Muscle layer of duodenum (tissue), 2 donors: ENCODE measurements at regions not wholly inside any gene's neighbourhood (a gene's known extent, or its start where the extent isn't known, plus 50 kb on each side); places are given as distances from the start of the nearest gene placed in this dataset.
"Not testable (repeated sequence)": the region's sequence is repeated elsewhere in the genome, so short reads cannot be mapped to it uniquely, and the experiment has no call there.

Experiments used
- H3K27ac ChIP-seq: one replicate; pipeline ENCODE4 v1.7.0; 2013; ENCODE audit warnings: mild to moderate bottlenecking, low read length
- H3K27me3 ChIP-seq: one replicate; pipeline ENCODE4 v1.7.0; 2013; ENCODE audit warnings: low read depth, mild to moderate bottlenecking, control low read depth, low read length
- H3K36me3 ChIP-seq, 2 donors: one replicate each; pipeline ENCODE4 v1.7.0; 2013; ENCODE audit warnings: low read length in 2 of 2, control low read depth in 1 of 2, mild to moderate bottlenecking in 1 of 2; ENCODE audit not compliant: insufficient read depth in 2 of 2, control insufficient read depth in 1 of 2
- H3K4me1 ChIP-seq, 2 donors: one replicate each; pipeline ENCODE4 v1.7.0; 2013; ENCODE audit warnings: low read length in 2 of 2, mild to moderate bottlenecking in 2 of 2, control low read depth in 1 of 2, moderate library complexity in 1 of 2; ENCODE audit not compliant: insufficient read depth in 2 of 2, control insufficient read depth in 1 of 2
- H3K4me3 ChIP-seq, 2 donors: one replicate each; pipeline ENCODE4 v1.7.0; 2013; ENCODE audit warnings: low read length in 2 of 2, low read depth in 1 of 2, mild to moderate bottlenecking in 1 of 2
- H3K9me3 ChIP-seq, 2 donors: one replicate each; pipeline ENCODE4 v1.7.0; 2013; ENCODE audit warnings: low read length in 2 of 2, control low read depth in 1 of 2, mild to moderate bottlenecking in 1 of 2; ENCODE audit not compliant: control insufficient read depth in 1 of 2
- donor health status: healthy.

DNA sequence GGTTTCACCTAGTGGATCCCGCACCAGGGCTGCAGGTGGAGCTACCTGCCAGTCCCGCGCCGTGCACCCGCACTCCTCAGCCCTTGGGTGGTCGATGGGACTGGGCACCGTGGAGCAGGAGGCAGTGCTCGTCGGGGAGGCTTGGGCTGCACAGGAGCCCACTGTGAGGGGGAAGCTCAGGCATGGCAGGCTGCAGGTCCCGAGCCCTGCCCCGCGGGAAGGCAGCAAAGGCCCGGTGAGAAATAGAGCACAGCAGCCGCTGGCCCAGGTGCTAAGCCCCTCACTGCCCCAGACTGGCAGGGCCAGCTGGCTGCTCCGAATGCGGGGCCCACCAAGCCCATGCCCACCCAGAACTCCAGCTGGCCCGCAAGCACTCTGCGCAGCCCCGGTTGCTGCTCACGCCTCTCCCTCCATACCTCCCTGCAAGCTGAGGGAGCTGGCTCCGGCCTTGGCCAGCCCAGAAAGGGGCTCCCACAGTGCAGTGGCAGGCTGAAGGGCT lies 872.7 kb downstream of the PCDH17 start:
- not testable (repeated sequence) for H3K9me3 ChIP-seq, H3K36me3 ChIP-seq, H3K27ac ChIP-seq, H3K27me3 ChIP-seq, H3K4me1 ChIP-seq, H3K4me3 ChIP-seq

- H3K4me3 ChIP-seq, H3K9me3 ChIP-seq, H3K27ac ChIP-seq, H3K36me3 ChIP-seq, H3K27me3 ChIP-seq, H3K4me1 ChIP-seq: not testable (repeated sequence)
Measured at GRCh38 chr13:58505262-58505920, 873.8 kb downstream of the PCDH17 start.

- Histone ChIP-seq H3K9me3 (no peaks in the 10 kb centered on the region), H3K4me3 (no peak overlapping the region), H3K27me3 (no peaks in the 10 kb centered on the region), H3K4me1 (no peaks in the 10 kb centered on the region), H3K27ac (no peak overlapping the region), H3K36me3 (no peaks in the 10 kb centered on the region)
Measured at GRCh38 chr13:58528351-58528750, 896.8 kb downstream of the PCDH17 start.

DNA sequence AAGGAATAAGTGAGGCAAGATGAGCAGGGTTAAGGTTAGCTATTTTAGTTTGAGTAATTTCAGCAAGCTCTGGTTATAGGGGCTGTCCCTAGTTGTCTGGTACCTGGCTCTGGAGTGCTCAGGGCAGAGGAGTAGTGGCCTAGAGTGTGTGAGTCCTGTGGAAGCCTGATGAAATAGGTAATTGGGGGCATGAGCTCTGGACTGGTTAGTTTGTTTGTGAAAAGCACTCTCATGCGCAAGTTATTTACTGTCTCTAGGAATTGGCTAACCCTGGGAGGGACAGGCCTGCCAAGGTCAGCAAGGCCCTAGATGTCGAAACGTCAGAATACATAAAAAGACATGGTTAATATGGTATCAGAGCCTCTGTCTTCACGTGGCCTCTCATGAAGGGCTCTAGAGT lies 900.1 kb downstream of the PCDH17 start:
- H3K9me3 ChIP-seq: no peaks in the 10 kb centered on the region

GRCh38 chr13:58542530-58542929 lies 911.0 kb downstream of the PCDH17 start:
- Histone ChIP-seq H3K36me3 (no peaks in the 10 kb centered on the region), H3K9me3 (no peaks in the 10 kb centered on the region), H3K4me3 (no peak overlapping the region), H3K27ac (no peak overlapping the region), H3K27me3 (no peaks in the 10 kb centered on the region), H3K4me1 (no peaks in the 10 kb centered on the region)

More for the DNA sequence above, 900.1 kb downstream of the PCDH17 start:
- H3K27me3 ChIP-seq: no peaks in the 10 kb centered on the region
- H3K36me3 ChIP-seq: no peaks in the 10 kb centered on the region
- H3K4me1 ChIP-seq: no peaks in the 10 kb centered on the region
- no peak overlapping the region for H3K4me3 ChIP-seq
- no peak overlapping the region for H3K27ac ChIP-seq

GRCh38 chr13:58547419-58547818 lies 915.9 kb downstream of the PCDH17 start:
- Histone ChIP-seq H3K36me3 (no peaks in the 10 kb centered on the region), H3K27me3 (no peaks in the 10 kb centered on the region), H3K4me1 (no peaks in the 10 kb centered on the region), H3K4me3 (no peak overlapping the region), H3K9me3 (no peaks in the 10 kb centered on the region), H3K27ac (no peak overlapping the region)

DNA sequence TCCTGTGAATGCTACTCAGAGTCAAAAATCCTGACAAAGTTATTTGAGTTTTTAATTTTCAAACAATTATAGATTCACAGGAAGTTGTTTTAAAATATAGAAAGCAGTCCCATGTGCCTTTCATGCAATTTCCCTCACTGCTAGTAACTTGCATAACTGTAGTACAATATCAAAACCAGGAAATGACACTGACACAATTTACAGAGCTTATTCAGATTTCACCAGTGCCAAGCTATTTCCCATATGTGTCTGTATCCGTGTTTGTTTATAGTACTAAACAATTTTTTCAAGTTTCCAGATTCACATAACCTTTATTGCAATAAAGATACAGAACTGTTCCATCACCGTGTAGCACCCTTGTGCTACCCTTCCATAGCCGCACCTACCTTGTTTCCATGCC lies 934.6 kb downstream of the PCDH17 start:
- H3K27me3 ChIP-seq: no peaks in the 10 kb centered on the region
- no peak overlapping the region for H3K27ac ChIP-seq
- H3K36me3 ChIP-seq: no peaks in the 10 kb centered on the region
- no peaks in the 10 kb centered on the region for H3K4me1 ChIP-seq
- H3K4me3 ChIP-seq: no peak overlapping the region
- H3K9me3 ChIP-seq: no peaks in the 10 kb centered on the region

GRCh38 chr13:58573743-58574142 lies 942.2 kb downstream of the PCDH17 start:
- H3K9me3 ChIP-seq: peaks cover 10 to 17% of the 10 kb centered on the region in 2 donors
- H3K27ac ChIP-seq: no peak overlapping the region
- H3K4me1 ChIP-seq: no peaks in the 10 kb centered on the region
- H3K27me3 ChIP-seq: no peaks in the 10 kb centered on the region
- no peaks in the 10 kb centered on the region for H3K36me3 ChIP-seq
- no peak overlapping the region for H3K4me3 ChIP-seq

DNA sequence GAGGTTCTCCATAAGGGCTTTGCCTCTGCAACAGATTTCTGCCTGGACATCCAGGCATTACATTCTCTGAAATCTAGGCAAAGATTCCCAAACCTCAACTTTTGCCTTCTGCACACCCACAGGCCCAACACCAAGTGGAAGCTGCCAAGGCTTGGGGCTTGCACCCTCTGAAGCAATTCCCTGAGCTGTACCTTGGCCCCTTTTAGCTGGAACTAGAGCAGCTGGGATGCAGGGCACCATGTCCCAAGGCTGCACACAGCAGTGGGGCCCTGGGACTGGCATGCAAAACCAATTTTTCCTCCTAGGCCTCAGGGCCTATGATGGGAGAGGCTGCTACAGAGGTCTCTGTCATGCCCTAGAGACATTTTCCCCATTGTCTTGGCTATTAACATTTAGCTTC lies 943.2 kb downstream of the PCDH17 start:
- Histone ChIP-seq H3K9me3 (peaks cover 10 to 17% of the 10 kb centered on the region in 2 donors), H3K36me3 (no peaks in the 10 kb centered on the region), H3K4me3 (no peak overlapping the region), H3K27me3 (no peaks in the 10 kb centered on the region), H3K4me1 (no peaks in the 10 kb centered on the region), H3K27ac (no peak overlapping the region)

DNA sequence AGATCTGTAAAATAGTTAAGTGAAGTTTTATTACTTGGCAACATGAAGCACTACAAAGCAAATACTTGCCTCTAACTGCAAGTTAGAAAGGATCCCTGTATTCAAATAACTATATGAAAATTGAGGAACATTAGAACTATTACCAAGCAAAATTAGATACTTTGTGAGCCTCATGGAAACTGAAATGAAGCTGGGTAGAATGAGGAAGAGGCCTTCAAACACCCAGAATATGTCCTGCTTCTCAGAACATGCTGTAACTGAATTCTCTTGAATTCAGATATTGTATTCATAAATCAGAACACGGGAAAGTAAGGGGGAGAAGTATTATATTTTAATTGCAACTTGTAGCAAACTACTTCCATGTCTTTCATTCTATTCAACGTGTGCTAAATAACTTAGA lies 947.9 kb downstream of the PCDH17 start:
- Histone ChIP-seq H3K4me1 (no peaks in the 10 kb centered on the region), H3K36me3 (no peaks in the 10 kb centered on the region), H3K27ac (no peak overlapping the region), H3K4me3 (no peak overlapping the region), H3K9me3 (peaks cover 4 to 14% of the 10 kb centered on the region in 2 donors), H3K27me3 (no peaks in the 10 kb centered on the region)

DNA sequence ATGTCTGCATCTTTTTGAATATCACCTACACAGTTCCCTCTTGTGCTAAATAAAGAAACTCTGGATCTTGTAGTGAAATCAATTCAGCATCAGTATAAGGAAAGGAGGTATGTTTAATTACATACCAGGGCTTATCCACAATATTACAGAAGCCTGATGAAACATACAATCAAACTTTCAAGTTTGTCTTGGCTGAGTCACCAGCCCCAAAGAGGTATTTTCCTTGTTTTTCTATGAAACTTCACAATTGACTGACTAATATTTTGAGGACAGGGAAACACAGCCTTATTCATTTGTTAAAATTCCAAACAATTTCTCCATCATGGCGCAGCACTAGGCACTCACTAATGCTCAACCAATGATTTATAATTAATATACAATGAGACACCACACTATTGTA lies 952.4 kb downstream of the PCDH17 start:
- H3K36me3 ChIP-seq: no peaks in the 10 kb centered on the region
- H3K27me3 ChIP-seq: no peaks in the 10 kb centered on the region
- H3K4me3 ChIP-seq: no peak overlapping the region
- H3K4me1 ChIP-seq: no peaks in the 10 kb centered on the region
- no peaks in the 10 kb centered on the region for H3K9me3 ChIP-seq
- H3K27ac ChIP-seq: no peak overlapping the region

- H3K27me3 ChIP-seq: no peaks in the 10 kb centered on the region
Measured at GRCh38 chr13:58584610-58585009, 953.1 kb downstream of the PCDH17 start.

More at GRCh38 chr13:58584610-58585009, 953.1 kb downstream of the PCDH17 start:
- Histone ChIP-seq H3K4me3 (no peak overlapping the region), H3K9me3 (no peaks in the 10 kb centered on the region), H3K27ac (no peak overlapping the region), H3K4me1 (no peaks in the 10 kb centered on the region), H3K36me3 (no peaks in the 10 kb centered on the region)
